ENCODE measurements at regions not wholly inside any gene's neighbourhood (a gene's known extent, or its start where the extent isn't known, plus 50 kb on each side); places are given as distances from the start of the nearest gene placed in this dataset.

GRCh38 chr4:148630051-148630450, 187.8 kb upstream of the NR3C2 start:
- TF ChIP-seq POLR2A (IDR thresholded peaks at IDR 0.05): no peak
- TF ChIP-seq CTCF (IDR thresholded peaks at IDR 0.05): no peak
